WTC11 (cell line): ENCODE measurements at regions not wholly inside any gene's neighbourhood (a gene's known extent, or its start where the extent isn't known, plus 50 kb on each side); places are given as distances from the start of the nearest gene placed in this dataset.

ENCODE experiments used
- ATF1 ChIP-seq: sonication (generic); formaldehyde crosslinking; IDR thresholded peaks from 2 replicates; pipeline ENCODE4 v1.8.1; 2023; ENCODE audit warnings: mild to moderate bottlenecking, moderate library complexity, missing genetic modification reagents
- CBFB ChIP-seq: sonication (generic); formaldehyde crosslinking; IDR thresholded peaks from 2 replicates; pipeline ENCODE4 v1.8.1; 2022; ENCODE audit warnings: mild to moderate bottlenecking, low read depth, missing genetic modification reagents
- CTCF ChIP-seq: fragments of 200-600 bp; IDR thresholded peaks from 2 replicates; pipeline ENCODE4 v1.8.0; 2022; ENCODE audit warnings: antibody characterized with exemption
- GTF2I ChIP-seq: fragments of 250-450 bp; sonication (Bioruptor Pico); conservative IDR thresholded peaks from 2 replicates; pipeline ENCODE4 v1.4.0; 2021; ENCODE audit warnings: mild to moderate bottlenecking
- IRF1 ChIP-seq: sonication (generic); formaldehyde crosslinking; IDR thresholded peaks from 2 replicates; pipeline ENCODE4 v1.8.0; 2023; ENCODE audit warnings: missing genetic modification reagents
- JUN ChIP-seq: sonication (generic); formaldehyde crosslinking; IDR thresholded peaks from 2 replicates; pipeline ENCODE4 v1.8.0; 2023; ENCODE audit warnings: mild to moderate bottlenecking, missing genetic modification reagents
- MAX ChIP-seq: sonication (generic); formaldehyde crosslinking; IDR thresholded peaks from 2 replicates; pipeline ENCODE4 v1.8.0; 2022; ENCODE audit warnings: mild to moderate bottlenecking, missing genetic modification reagents
- NFYB ChIP-seq: sonication (generic); formaldehyde crosslinking; conservative IDR thresholded peaks from 2 replicates; pipeline ENCODE4 v1.8.0; 2022; ENCODE audit warnings: low read depth, missing genetic modification reagents
- TEAD4 ChIP-seq: sonication (generic); formaldehyde crosslinking; IDR thresholded peaks from 2 replicates; pipeline ENCODE4 v1.8.0; 2022; ENCODE audit warnings: mild to moderate bottlenecking, missing genetic modification reagents
- ZNF396 ChIP-seq: fragments of 250-450 bp; sonication (Bioruptor Pico); IDR thresholded peaks from 2 replicates; pipeline ENCODE4 v1.8.0; 2021; ENCODE audit warnings: mild to moderate bottlenecking, moderate library complexity, borderline replicate concordance

DNA sequence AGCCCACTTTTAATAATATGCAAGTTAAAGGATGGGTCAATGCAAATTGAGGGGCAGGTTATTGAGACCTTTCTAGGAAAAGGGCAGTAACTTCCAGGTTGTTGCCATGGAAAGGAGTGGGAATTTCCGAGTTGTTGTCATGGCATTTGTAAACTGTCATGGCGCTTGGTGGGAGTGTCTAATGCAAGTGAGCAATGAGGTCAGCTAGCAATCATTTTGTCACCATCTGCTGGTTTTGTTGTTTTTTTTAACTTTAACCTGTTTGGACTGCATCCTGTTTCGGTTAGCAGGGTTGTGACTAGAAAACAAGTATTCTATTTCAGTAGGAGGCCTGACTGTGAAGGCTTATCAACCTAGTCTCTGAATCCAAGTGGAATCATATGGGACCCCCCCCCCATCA is 85.8 kb upstream of the TSPAN11 start:
- TF ChIP-seq CTCF = no peak
- TF ChIP-seq JUN (CRISPR knock-in tag) = no peak
- TF ChIP-seq CBFB (CRISPR knock-in tag) = no peak
- TF ChIP-seq ZNF396 (CRISPR knock-in tag) = no peak
- no peak for TF ChIP-seq GTF2I (CRISPR knock-in tag)
- no peak for TF ChIP-seq NFYB (CRISPR knock-in tag)
- TF ChIP-seq MAX (CRISPR knock-in tag) = no peak
- TF ChIP-seq TEAD4 (CRISPR knock-in tag) = no peak
- TF ChIP-seq IRF1 (CRISPR knock-in tag) = no peak
- no peak for TF ChIP-seq ATF1 (CRISPR knock-in tag)
